NCI-H1092 treated with DMSO at 0.1 percent for 48 hours (cell line): ENCODE measurements at regions not wholly inside any gene's neighbourhood (a gene's known extent, or its start where the extent isn't known, plus 50 kb on each side); places are given as distances from the start of the nearest gene placed in this dataset.

Experiments
- DNase-seq: peaks from one replicate; lab custom pipeline; 2025; lab: John Stamatoyannopoulos, UW

GRCh38 chr1:234988536-234988935 lies 140.1 kb downstream of the TOMM20 start:
- DNase-seq: no peak

- no peak for DNase-seq
Measured at GRCh38 chr1:234988155-234988517, 140.5 kb downstream of the TOMM20 start.

- no peak for DNase-seq
Measured at GRCh38 chr1:234987415-234988154, 141.1 kb downstream of the TOMM20 start.

GRCh38 chr1:234986750-234987414 lies 141.8 kb downstream of the TOMM20 start:
- DNase-seq: no peak

GRCh38 chr1:234985516-234986294 lies 142.9 kb downstream of the TOMM20 start:
- DNase-seq: no peak

GRCh38 chr1:234985007-234985370 lies 143.6 kb downstream of the TOMM20 start:
- DNase-seq: no peak

- no peak for DNase-seq
Measured at GRCh38 chr1:234983564-234984238, 144.9 kb downstream of the TOMM20 start.

- no peak for DNase-seq
Measured at GRCh38 chr1:234981758-234982157, 146.9 kb downstream of the TOMM20 start.

- DNase-seq: no peak
Measured at GRCh38 chr1:234980645-234981396, 147.8 kb downstream of the TOMM20 start.

GRCh38 chr1:234980291-234980644 lies 148.4 kb downstream of the TOMM20 start:
- no peak for DNase-seq

GRCh38 chr1:234979296-234980279 lies 149.0 kb downstream of the TOMM20 start:
- no peak for DNase-seq

- peak; percentile 33 for DNase-seq
Measured at GRCh38 chr1:234978397-234979295, 150.0 kb downstream of the TOMM20 start.

- peak; percentile 32 for DNase-seq
Measured at GRCh38 chr1:234977875-234978396, 150.7 kb downstream of the TOMM20 start.

GRCh38 chr1:234976861-234977680 lies 151.6 kb downstream of the TOMM20 start:
- DNase-seq: peak; percentile 15

- DNase-seq: no peak
Measured at GRCh38 chr1:234975941-234976860, 152.4 kb downstream of the TOMM20 start.

- DNase-seq: peak; percentile 76
Measured at GRCh38 chr1:234975122-234975940, 153.3 kb downstream of the TOMM20 start.
